ENCODE measurements at regions not wholly inside any gene's neighbourhood (a gene's known extent, or its start where the extent isn't known, plus 50 kb on each side); places are given as distances from the start of the nearest gene placed in this dataset.
"Not testable (repeated sequence)": the region's sequence is repeated elsewhere in the genome, so short reads cannot be mapped to it uniquely, and the experiment has no call there.

GRCh38 chr20:56708991-56709390, 79.9 kb downstream of the TFAP2C start:
- no peak overlapping the region for H3K9ac ChIP-seq (ENCODE audit: low read length)
- DNase-seq: no peak
- H2BK5ac ChIP-seq (ENCODE audit: low read length): no peak overlapping the region
- no peak overlapping the region for H3K4me2 ChIP-seq (ENCODE audit: low read length)
- no peak overlapping the region for H2AK5ac ChIP-seq (ENCODE audit: low read length)
- no peak overlapping the region for H3K23ac ChIP-seq (ENCODE audit: low read length)
- no peaks in the 10 kb centered on the region for H3K79me1 ChIP-seq (ENCODE audit: low read length)
- H3K4ac ChIP-seq (ENCODE audit: low read depth, low read length): no peak overlapping the region
- H3K56ac ChIP-seq (ENCODE audit: low read length): no peak overlapping the region
- H2BK15ac ChIP-seq (replicated peaks; ENCODE audit: low read depth): no peak overlapping the region
- H3K4me3 ChIP-seq (ENCODE audit: low read length): no peak overlapping the region
- H3K18ac ChIP-seq (ENCODE audit: low read length): no peak overlapping the region
- H2BK120ac ChIP-seq (ENCODE audit: low read depth, low read length): no peak overlapping the region
- H3K27me3 ChIP-seq (ENCODE audit: insufficient read depth, low read length, poor library complexity): no peaks in the 10 kb centered on the region
- no peaks in the 10 kb centered on the region for H3K79me2 ChIP-seq (ENCODE audit: control insufficient read depth, insufficient read depth, low read length)
- no peak overlapping the region for H4K5ac ChIP-seq (ENCODE audit: low read length)
- no CpG with 5 or more reads among the region's 14 CpGs for WGBS (ENCODE audit: extremely low coverage, insufficient coverage, low lambda C conversion rate)
- H4K8ac ChIP-seq (ENCODE audit: low read depth, low read length): no peak overlapping the region
- H3K27ac ChIP-seq (ENCODE audit: low read depth, low read length): no peak overlapping the region
- H3K4me1 ChIP-seq (ENCODE audit: control insufficient read depth, low read depth, low read length): no peaks in the 10 kb centered on the region
- no peaks in the 10 kb centered on the region for H3K36me3 ChIP-seq (ENCODE audit: control insufficient read depth, insufficient read depth, low read length)

- no CpG with 5 or more reads among the region's 11 CpGs for WGBS (ENCODE audit: extremely low coverage, insufficient coverage, low lambda C conversion rate)
- no peaks in the 10 kb centered on the region for H3K79me2 ChIP-seq (ENCODE audit: control insufficient read depth, insufficient read depth, low read length)
- no peak overlapping the region for H3K18ac ChIP-seq (ENCODE audit: low read length)
- no peak overlapping the region for H2BK15ac ChIP-seq (replicated peaks; ENCODE audit: low read depth)
- no peak overlapping the region for H3K9ac ChIP-seq (ENCODE audit: low read length)
- no peak overlapping the region for H2AK5ac ChIP-seq (ENCODE audit: low read length)
- H3K36me3 ChIP-seq (ENCODE audit: control insufficient read depth, insufficient read depth, low read length): no peaks in the 10 kb centered on the region
- H3K27me3 ChIP-seq (ENCODE audit: insufficient read depth, low read length, poor library complexity): no peaks in the 10 kb centered on the region
- H4K8ac ChIP-seq (ENCODE audit: low read depth, low read length): no peak overlapping the region
- H3K56ac ChIP-seq (ENCODE audit: low read length): no peak overlapping the region
- no peak overlapping the region for H3K27ac ChIP-seq (ENCODE audit: low read depth, low read length)
- no peak overlapping the region for H4K5ac ChIP-seq (ENCODE audit: low read length)
- H3K23ac ChIP-seq (ENCODE audit: low read length): no peak overlapping the region
- no peak for DNase-seq
- H2BK120ac ChIP-seq (ENCODE audit: low read depth, low read length): no peak overlapping the region
- no peak overlapping the region for H3K4me2 ChIP-seq (ENCODE audit: low read length)
- H3K79me1 ChIP-seq (ENCODE audit: low read length): no peaks in the 10 kb centered on the region
- H3K4ac ChIP-seq (ENCODE audit: low read depth, low read length): no peak overlapping the region
- no peak overlapping the region for H3K4me3 ChIP-seq (ENCODE audit: low read length)
- H2BK5ac ChIP-seq (ENCODE audit: low read length): no peak overlapping the region
- H3K4me1 ChIP-seq (ENCODE audit: control insufficient read depth, low read depth, low read length): no peaks in the 10 kb centered on the region
Observed at GRCh38 chr20:56710125-56710524, 81.0 kb downstream of the TFAP2C start.

GRCh38 chr20:56710577-56710976, 81.5 kb downstream of the TFAP2C start:
- not testable (repeated sequence) for H3K36me3 ChIP-seq (ENCODE audit: control insufficient read depth, insufficient read depth, low read length); H3K27ac ChIP-seq (ENCODE audit: low read depth, low read length); H3K79me1 ChIP-seq (ENCODE audit: low read length); H2AK5ac ChIP-seq (ENCODE audit: low read length); H3K4me2 ChIP-seq (ENCODE audit: low read length); H3K4ac ChIP-seq (ENCODE audit: low read depth, low read length); H3K56ac ChIP-seq (ENCODE audit: low read length); H3K4me1 ChIP-seq (ENCODE audit: control insufficient read depth, low read depth, low read length); H3K18ac ChIP-seq (ENCODE audit: low read length); H3K79me2 ChIP-seq (ENCODE audit: control insufficient read depth, insufficient read depth, low read length); H3K23ac ChIP-seq (ENCODE audit: low read length); H2BK120ac ChIP-seq (ENCODE audit: low read depth, low read length); H4K5ac ChIP-seq (ENCODE audit: low read length); DNase-seq; H3K27me3 ChIP-seq (ENCODE audit: insufficient read depth, low read length, poor library complexity); H4K8ac ChIP-seq (ENCODE audit: low read depth, low read length); H3K4me3 ChIP-seq (ENCODE audit: low read length); H3K9ac ChIP-seq (ENCODE audit: low read length); H2BK5ac ChIP-seq (ENCODE audit: low read length); H2BK15ac ChIP-seq (replicated peaks; ENCODE audit: low read depth)
- WGBS (ENCODE audit: extremely low coverage, insufficient coverage, low lambda C conversion rate): no CpG with 5 or more reads among the region's 2 CpGs

- Histone ChIP-seq H3K18ac (ENCODE audit: low read length) (no peak overlapping the region), H3K27me3 (ENCODE audit: insufficient read depth, low read length, poor library complexity) (no peaks in the 10 kb centered on the region), H3K4ac (ENCODE audit: low read depth, low read length) (no peak overlapping the region), H2BK120ac (ENCODE audit: low read depth, low read length) (no peak overlapping the region), H4K5ac (ENCODE audit: low read length) (no peak overlapping the region), H3K79me1 (ENCODE audit: low read length) (no peaks in the 10 kb centered on the region), H3K79me2 (ENCODE audit: control insufficient read depth, insufficient read depth, low read length) (no peaks in the 10 kb centered on the region), H3K4me1 (ENCODE audit: control insufficient read depth, low read depth, low read length) (no peaks in the 10 kb centered on the region), H3K23ac (ENCODE audit: low read length) (no peak overlapping the region), H3K56ac (ENCODE audit: low read length) (peak overlapping the region; percentile 30), H3K4me3 (ENCODE audit: low read length) (no peak overlapping the region), H3K36me3 (ENCODE audit: control insufficient read depth, insufficient read depth, low read length) (no peaks in the 10 kb centered on the region), H3K9ac (ENCODE audit: low read length) (no peak overlapping the region), H3K4me2 (ENCODE audit: low read length) (no peak overlapping the region), H2BK15ac (replicated peaks; ENCODE audit: low read depth) (no peak overlapping the region), H4K8ac (ENCODE audit: low read depth, low read length) (no peak overlapping the region), H2BK5ac (ENCODE audit: low read length) (no peak overlapping the region), H2AK5ac (ENCODE audit: low read length) (no peak overlapping the region), H3K27ac (ENCODE audit: low read depth, low read length) (no peak overlapping the region)
- DNase-seq: no peak
- no CpG with 5 or more reads among the region's 6 CpGs for WGBS (ENCODE audit: extremely low coverage, insufficient coverage, low lambda C conversion rate)
Observed at GRCh38 chr20:56711018-56711417, 81.9 kb downstream of the TFAP2C start.

GRCh38 chr20:56715309-56715708, 86.2 kb downstream of the TFAP2C start:
- H3K56ac ChIP-seq (ENCODE audit: low read length): peak overlapping the region; percentile 31
- H3K36me3 ChIP-seq (ENCODE audit: control insufficient read depth, insufficient read depth, low read length): no peaks in the 10 kb centered on the region
- no peak overlapping the region for H4K8ac ChIP-seq (ENCODE audit: low read depth, low read length)
- no peak overlapping the region for H2BK5ac ChIP-seq (ENCODE audit: low read length)
- H3K79me2 ChIP-seq (ENCODE audit: control insufficient read depth, insufficient read depth, low read length): no peaks in the 10 kb centered on the region
- no CpG with 5 or more reads among the region's 10 CpGs for WGBS (ENCODE audit: extremely low coverage, insufficient coverage, low lambda C conversion rate)
- no peak overlapping the region for H3K9ac ChIP-seq (ENCODE audit: low read length)
- no peak for DNase-seq
- H3K23ac ChIP-seq (ENCODE audit: low read length): no peak overlapping the region
- H3K27ac ChIP-seq (ENCODE audit: low read depth, low read length): no peak overlapping the region
- no peaks in the 10 kb centered on the region for H3K4me1 ChIP-seq (ENCODE audit: control insufficient read depth, low read depth, low read length)
- no peak overlapping the region for H2BK120ac ChIP-seq (ENCODE audit: low read depth, low read length)
- no peak overlapping the region for H3K4me2 ChIP-seq (ENCODE audit: low read length)
- no peak overlapping the region for H2BK15ac ChIP-seq (replicated peaks; ENCODE audit: low read depth)
- no peaks in the 10 kb centered on the region for H3K27me3 ChIP-seq (ENCODE audit: insufficient read depth, low read length, poor library complexity)
- H3K4me3 ChIP-seq (ENCODE audit: low read length): no peak overlapping the region
- no peaks in the 10 kb centered on the region for H3K79me1 ChIP-seq (ENCODE audit: low read length)
- H3K4ac ChIP-seq (ENCODE audit: low read depth, low read length): no peak overlapping the region
- no peak overlapping the region for H4K5ac ChIP-seq (ENCODE audit: low read length)
- no peak overlapping the region for H3K18ac ChIP-seq (ENCODE audit: low read length)
- H2AK5ac ChIP-seq (ENCODE audit: low read length): no peak overlapping the region

GRCh38 chr20:56715902-56716519, 86.9 kb downstream of the TFAP2C start:
- no CpG with 5 or more reads among the region's 3 CpGs for WGBS (ENCODE audit: extremely low coverage, insufficient coverage, low lambda C conversion rate)
- Histone ChIP-seq H2BK5ac (ENCODE audit: low read length) (no peak overlapping the region), H3K4ac (ENCODE audit: low read depth, low read length) (no peak overlapping the region), H3K36me3 (ENCODE audit: control insufficient read depth, insufficient read depth, low read length) (no peaks in the 10 kb centered on the region), H3K23ac (ENCODE audit: low read length) (no peak overlapping the region), H3K18ac (ENCODE audit: low read length) (no peak overlapping the region), H4K8ac (ENCODE audit: low read depth, low read length) (no peak overlapping the region), H4K5ac (ENCODE audit: low read length) (no peak overlapping the region), H2BK120ac (ENCODE audit: low read depth, low read length) (no peak overlapping the region), H3K9ac (ENCODE audit: low read length) (no peak overlapping the region), H3K56ac (ENCODE audit: low read length) (no peak overlapping the region), H3K79me2 (ENCODE audit: control insufficient read depth, insufficient read depth, low read length) (no peaks in the 10 kb centered on the region), H3K4me1 (ENCODE audit: control insufficient read depth, low read depth, low read length) (no peaks in the 10 kb centered on the region), H3K79me1 (ENCODE audit: low read length) (no peaks in the 10 kb centered on the region), H2BK15ac (replicated peaks; ENCODE audit: low read depth) (no peak overlapping the region), H2AK5ac (ENCODE audit: low read length) (no peak overlapping the region), H3K4me2 (ENCODE audit: low read length) (no peak overlapping the region), H3K27me3 (ENCODE audit: insufficient read depth, low read length, poor library complexity) (no peaks in the 10 kb centered on the region), H3K4me3 (ENCODE audit: low read length) (no peak overlapping the region), H3K27ac (ENCODE audit: low read depth, low read length) (no peak overlapping the region)
- DNase-seq: no peak
